GM19455 (cell line): ENCODE measurements at regions not wholly inside any gene's neighbourhood (a gene's known extent, or its start where the extent isn't known, plus 50 kb on each side); places are given as distances from the start of the nearest gene placed in this dataset.

Experiments used
- ATAC-seq: cut with Tn5 transposase; IDR thresholded peaks from one replicate; pipeline ENCODE4 v1.9.1; 2021; ENCODE audit not compliant: unreplicated experiment

GRCh38 chr9:105828171-105828570 lies 133.8 kb downstream of the TMEM38B start:
- ATAC-seq = no peak

DNA sequence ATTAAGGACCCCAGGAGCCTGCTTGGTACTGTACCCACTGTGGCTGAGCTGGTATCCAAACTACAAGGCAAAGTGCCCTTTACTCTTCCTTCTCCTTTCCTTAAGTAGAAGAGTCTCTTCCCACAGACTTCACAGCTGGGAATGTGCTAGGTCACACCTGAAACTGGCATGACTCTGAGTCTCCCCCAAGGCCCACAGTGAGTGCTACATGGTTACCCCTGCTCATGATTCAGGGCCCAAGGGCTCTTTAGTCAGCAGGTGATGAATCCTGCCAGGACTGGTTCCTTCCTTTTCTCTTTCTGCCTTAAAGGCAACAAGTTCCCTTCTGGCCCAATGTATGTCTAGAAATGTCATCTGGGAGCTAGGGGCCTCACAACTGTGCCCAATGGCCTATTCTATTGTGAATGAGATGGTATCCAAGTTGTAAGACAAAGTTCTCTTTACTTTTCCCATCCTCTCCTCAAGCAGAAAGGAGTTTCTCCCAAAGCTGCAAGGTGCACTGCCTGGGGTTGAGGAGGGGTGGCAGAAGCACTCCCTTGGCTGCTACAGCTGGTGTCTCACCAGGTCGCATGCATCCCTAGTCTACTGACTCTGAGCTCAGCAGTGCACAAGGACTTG lies 134.4 kb downstream of the TMEM38B start:
- no peak for ATAC-seq

GRCh38 chr9:105830461-105830860 lies 136.1 kb downstream of the TMEM38B start:
- ATAC-seq = no peak

- ATAC-seq = no peak
These were observed 137.9 kb downstream of the TMEM38B start for GRCh38 chr9:105832096-105832710.

- ATAC-seq = no peak
These were observed 139.1 kb downstream of the TMEM38B start for GRCh38 chr9:105833271-105833975.

DNA sequence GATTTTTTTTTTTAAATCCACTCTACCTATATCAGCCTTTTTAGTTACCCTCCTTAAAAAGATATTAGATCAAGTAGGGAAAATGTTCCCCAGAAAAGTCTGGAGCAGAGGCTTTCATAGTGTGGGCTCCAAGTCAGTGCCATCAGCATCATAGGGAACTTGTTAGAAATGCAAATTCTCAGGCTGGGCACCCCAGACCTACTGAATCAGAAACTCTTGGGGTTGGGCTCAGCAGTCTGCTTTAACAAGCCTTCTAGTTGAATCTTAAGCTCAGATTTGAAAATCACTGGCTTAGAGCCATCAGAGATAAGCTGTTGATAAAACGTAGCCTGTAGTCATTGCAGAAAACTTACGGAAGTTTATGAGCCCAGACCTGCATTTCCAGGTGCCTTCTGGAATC lies 140.1 kb downstream of the TMEM38B start:
- ATAC-seq = no peak

DNA sequence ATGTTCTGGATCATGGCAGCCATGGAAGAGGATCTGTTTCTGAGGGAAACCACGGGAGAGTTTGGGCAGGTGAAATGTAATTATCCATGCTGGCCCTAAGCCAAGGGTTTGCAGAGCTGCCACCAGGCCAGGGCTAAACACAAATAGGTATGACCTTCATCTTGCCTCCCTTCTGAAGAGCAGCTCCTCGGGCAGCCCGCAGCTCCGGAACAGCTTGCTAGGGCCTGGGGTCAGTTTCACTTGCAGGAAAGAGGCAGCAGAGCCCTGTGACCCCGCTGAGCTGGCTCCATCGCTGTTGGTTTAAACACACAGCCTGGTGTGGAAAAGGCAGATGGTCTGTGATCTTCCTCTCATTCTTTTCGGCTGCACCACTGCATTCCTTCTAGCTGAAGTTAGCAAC lies 141.4 kb downstream of the TMEM38B start:
- ATAC-seq = no peak

GRCh38 chr9:105836936-105837660 lies 142.8 kb downstream of the TMEM38B start:
- no peak for ATAC-seq

DNA sequence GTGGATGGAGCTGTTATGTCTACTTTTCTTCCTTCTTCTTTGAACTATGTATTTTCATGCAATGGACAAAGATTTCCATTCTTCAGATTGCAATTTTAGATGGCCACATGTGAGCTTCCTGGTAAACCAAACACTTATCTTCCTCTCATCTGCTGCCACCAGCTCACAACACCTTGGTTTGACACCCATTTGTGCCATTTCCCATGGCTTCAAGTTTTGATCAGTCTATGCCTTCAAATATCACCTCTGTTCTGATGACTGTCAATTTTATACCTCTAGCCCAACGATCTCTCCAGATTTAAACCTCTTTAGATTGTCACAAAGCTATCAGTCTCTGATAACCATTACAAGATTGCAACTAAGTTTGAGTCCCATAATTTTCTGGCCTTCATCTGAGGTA lies 147.2 kb downstream of the TMEM38B start:
- no peak for ATAC-seq

DNA sequence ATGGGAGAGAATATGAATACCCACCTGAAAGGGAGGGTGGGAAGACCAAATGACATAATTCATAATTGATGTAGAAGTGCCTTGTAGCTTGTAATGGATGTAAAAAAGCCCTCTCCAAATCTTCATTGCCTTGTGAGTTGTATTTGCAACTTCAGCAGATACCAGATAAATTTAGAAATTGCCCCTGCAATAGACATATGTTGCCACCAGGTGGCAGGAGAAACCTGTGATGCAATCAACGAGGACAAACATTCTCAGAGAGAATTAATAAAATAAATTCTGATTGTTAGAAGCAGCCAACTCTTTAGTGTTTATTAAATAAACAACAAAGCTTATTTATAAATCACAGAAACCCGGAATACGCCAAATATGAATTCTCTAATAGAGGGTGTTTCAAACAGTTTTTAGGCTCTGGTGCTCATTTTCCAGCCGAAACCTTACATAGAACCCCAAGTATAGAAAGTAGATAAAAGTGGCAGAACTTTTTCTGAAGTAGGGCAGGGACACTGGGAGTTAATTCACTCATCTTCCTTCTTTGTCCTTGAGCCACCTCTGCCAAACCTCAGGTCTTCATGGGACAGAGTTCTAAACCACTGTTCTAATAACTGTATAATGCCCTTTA lies 147.8 kb downstream of the TMEM38B start:
- no peak for ATAC-seq

DNA sequence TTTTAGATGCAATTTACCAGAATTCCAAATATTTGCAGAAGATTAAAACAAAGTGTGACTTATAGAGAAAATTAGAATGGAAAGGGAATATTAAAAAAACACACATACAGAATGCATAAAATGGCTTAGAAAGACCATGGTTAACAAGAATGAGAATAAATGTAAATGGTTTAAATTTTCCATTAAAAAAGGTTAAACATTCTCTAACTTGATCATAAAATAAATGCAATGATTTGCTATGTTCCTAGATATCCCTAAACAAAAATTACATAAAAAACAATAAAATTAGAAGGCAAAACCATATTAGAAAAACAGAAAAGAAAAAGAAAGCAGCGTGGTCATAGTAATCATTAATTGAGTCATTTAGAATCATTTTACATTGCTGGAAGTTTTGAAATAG lies 152.5 kb downstream of the TMEM38B start:
- no peak for ATAC-seq

- ATAC-seq = no peak
These were observed 156.6 kb downstream of the TMEM38B start for GRCh38 chr9:105850852-105851500.

GRCh38 chr9:105854026-105854782 lies 159.9 kb downstream of the TMEM38B start:
- no peak for ATAC-seq

GRCh38 chr9:105854783-105855724 lies 160.7 kb downstream of the TMEM38B start:
- no peak for ATAC-seq

- no peak for ATAC-seq
These were observed 161.6 kb downstream of the TMEM38B start for GRCh38 chr9:105855987-105856386.

GRCh38 chr9:105858006-105858690 lies 163.8 kb downstream of the TMEM38B start:
- no peak for ATAC-seq

- no peak for ATAC-seq
These were observed 164.5 kb downstream of the TMEM38B start for GRCh38 chr9:105858877-105859276.

DNA sequence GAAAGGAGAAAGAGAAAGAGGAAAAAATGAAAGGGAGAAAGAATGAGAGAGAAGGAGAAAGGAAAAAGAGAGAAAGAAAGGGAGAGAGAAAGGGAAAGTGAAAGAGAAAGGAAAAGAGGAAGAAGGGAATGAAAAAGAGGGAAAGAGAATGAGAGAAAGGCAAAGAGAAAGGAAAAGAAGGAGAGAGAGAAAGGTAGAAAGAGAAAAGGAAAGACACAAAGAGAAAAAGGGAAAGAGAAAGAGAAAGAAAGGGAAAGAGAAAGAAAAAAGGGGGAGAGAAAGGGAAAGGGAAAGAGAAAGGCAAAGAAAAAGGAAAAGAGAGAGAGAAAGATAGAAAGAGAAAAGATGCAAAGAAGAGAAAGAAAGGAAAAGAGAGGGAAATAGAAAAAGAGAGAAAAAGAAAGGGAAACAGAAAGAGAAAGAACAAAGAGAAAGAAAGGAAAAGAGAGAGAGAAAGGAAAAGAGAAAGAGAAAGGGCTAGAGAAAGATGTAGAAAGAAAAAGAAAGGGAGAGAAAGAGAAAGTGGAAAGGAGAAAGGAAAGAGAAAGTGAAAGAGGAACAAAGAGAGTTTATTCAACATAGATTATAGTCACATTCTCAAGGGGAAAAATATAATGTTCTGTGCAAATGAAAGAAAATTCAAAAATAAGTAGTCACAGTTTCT lies 165.2 kb downstream of the TMEM38B start:
- ATAC-seq = no peak
